ENCODE measurements at regions not wholly inside any gene's neighbourhood (a gene's known extent, or its start where the extent isn't known, plus 50 kb on each side); places are given as distances from the start of the nearest gene placed in this dataset.

DNA sequence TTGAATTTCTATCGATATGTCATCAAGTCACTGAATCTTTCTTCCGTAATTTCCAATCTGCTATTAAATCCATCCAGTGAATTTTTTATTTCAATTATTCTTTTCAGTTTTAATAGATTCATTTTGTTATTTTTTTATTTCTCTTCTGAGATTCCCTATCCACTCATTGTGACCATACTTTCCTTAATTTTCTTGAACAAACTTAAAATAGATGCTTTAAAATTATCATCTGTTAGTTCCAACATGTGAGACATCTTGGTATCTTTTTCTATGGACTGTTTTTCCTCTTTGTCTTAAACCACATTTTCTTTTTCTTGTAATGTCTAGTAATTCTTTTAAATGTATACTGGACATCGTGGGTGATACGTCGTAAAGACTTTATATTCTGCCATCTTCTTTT, 236.6 kb upstream of the TLE3 start:
- Histone ChIP-seq H4K8ac (ENCODE audit: extremely low read depth, insufficient read depth, low read length) (no peak overlapping the region), H3K56ac (replicated peaks; ENCODE audit: insufficient read length, low read depth, low read length) (no peak overlapping the region), H2BK15ac (ENCODE audit: low read length) (no peak overlapping the region), H3K14ac (ENCODE audit: insufficient read length) (no peak overlapping the region), H4K5ac (ENCODE audit: insufficient read length, low read depth, low read length) (no peak overlapping the region), H3K36me3 (ENCODE audit: control insufficient read depth in 2 of 4, insufficient read depth in 4 of 4, low read length in 3 of 4) (no peaks in the 10 kb centered on the region), H3K18ac (ENCODE audit: extremely low read depth, low read length) (no peak overlapping the region), H3K9ac (replicated peaks in 1 of 4; ENCODE audit: extremely low read depth in 1 of 4, low read depth in 3 of 4, low read length in 3 of 4) (no peak overlapping the region), H3K4me1 (replicated peaks in 1 of 4; ENCODE audit: control insufficient read depth in 3 of 4, insufficient read depth in 4 of 4, low read length in 3 of 4) (no peaks in the 10 kb centered on the region), H3K27ac (ENCODE audit: low read depth, low read length) (no peak overlapping the region), H3K4me3 (ENCODE audit: extremely low read depth in 1 of 4, insufficient read depth in 2 of 4, low read depth in 3 of 4, low read length in 4 of 4) (no peak overlapping the region), H3K9me3 (ENCODE audit: insufficient read depth in 2 of 2, low read depth in 1 of 2, low read length in 1 of 2) (peaks cover 5% of the 10 kb centered on the region in 2 experiments; a peak in 2 of 4 replicates), H3K4me2 (ENCODE audit: insufficient read depth in 1 of 2, low read depth in 2 of 2, low read length in 2 of 2) (no peak overlapping the region), H2AFZ (ENCODE audit: low read length) (no peak overlapping the region), H2AK5ac (ENCODE audit: low read depth, low read length) (no peak overlapping the region), H4K91ac (replicated peaks; ENCODE audit: insufficient read length, low read length) (no peak overlapping the region), H3K4ac (replicated peaks; ENCODE audit: insufficient read length, low read depth, low read length) (no peak overlapping the region), H2BK5ac (ENCODE audit: low read depth, low read length) (no peak overlapping the region), H3K27me3 (replicated peaks in 1 of 4; ENCODE audit: control insufficient read depth in 3 of 4, extremely low read depth in 1 of 4, insufficient read depth in 3 of 4, low read length in 3 of 4) (no peaks in the 10 kb centered on the region), H3K79me2 (ENCODE audit: control insufficient read depth in 1 of 2, insufficient read depth in 2 of 2, low read length in 2 of 2) (no peaks in the 10 kb centered on the region), H2BK20ac (ENCODE audit: low read length) (no peak overlapping the region), H2BK120ac (replicated peaks; ENCODE audit: low read depth, low read length) (no peak overlapping the region), H4K20me1 (replicated peaks in 1 of 2; ENCODE audit: control insufficient read depth in 1 of 2, insufficient read depth in 2 of 2, low read length in 2 of 2) (no peaks in the 10 kb centered on the region), H2BK12ac (ENCODE audit: low read depth, low read length) (no peak overlapping the region), H3K23me2 (ENCODE audit: low read depth, low read length) (no peaks in the 10 kb centered on the region), H3K23ac (ENCODE audit: insufficient read length) (no peak overlapping the region), H3K79me1 (ENCODE audit: low read depth, low read length) (no peaks in the 10 kb centered on the region)
- ChIA-PET CTCF (ENCODE audit: partially characterized antibody) (interaction anchor here (1.1 kb wide), 1 partner anchor 153 kb away, joined by 3 read pairs; no protein-coding TSS in a partner anchor), POLR2A (ENCODE audit: partially characterized antibody) (no interaction called here)
- FAIRE-seq (no peak), DNase-seq (ENCODE audit: low read depth in 1 of 2, low spot score in 2 of 2) (no peak)
- 91% methylated on average over 5 of the region's 5 CpGs; no CpG with 5 or more reads in 1 of the 2 experiments for WGBS, 2 experiments (ENCODE audit: extremely low coverage in 1 of 2, insufficient coverage in 1 of 2, insufficient read length in 1 of 2, insufficient replicate concordance in 2 of 2, low coverage in 1 of 2, low lambda C conversion rate in 2 of 2, missing lambda C conversion rate in 1 of 2)
- TF ChIP-seq CHD1 (IDR thresholded peaks at IDR 0.05; ENCODE audit: low read depth, low read length) (no peak), PHF8 (conservative IDR thresholded peaks at IDR 0.05; ENCODE audit: low read depth, low read length) (no peak), CEBPB (IDR thresholded peaks at IDR 0.05; ENCODE audit: low read depth, low read length) (no peak), CTBP2 (IDR thresholded peaks at IDR 0.05; ENCODE audit: borderline replicate concordance, insufficient read depth, insufficient read length, low read length) (no peak), EP300 (IDR thresholded peaks at IDR 0.05; ENCODE audit: borderline replicate concordance in 1 of 2, low read depth in 2 of 2, low read length in 2 of 2) (no peak), KDM5A (IDR thresholded peaks at IDR 0.05; ENCODE audit: low read length) (no peak), POLR2A (IDR thresholded peaks at IDR 0.05; ENCODE audit: control extremely low read depth in 1 of 2, low read depth in 2 of 2, low read length in 2 of 2) (no peak), FOSL1 (IDR thresholded peaks at IDR 0.05; ENCODE audit: insufficient read depth, low read depth, low read length) (no peak), SRF (IDR thresholded peaks at IDR 0.05; ENCODE audit: low read depth, low read length) (no peak), TBP (IDR thresholded peaks at IDR 0.05; ENCODE audit: low read depth, low read length) (no peak)
- TF ChIP-seq, protein P1, sequence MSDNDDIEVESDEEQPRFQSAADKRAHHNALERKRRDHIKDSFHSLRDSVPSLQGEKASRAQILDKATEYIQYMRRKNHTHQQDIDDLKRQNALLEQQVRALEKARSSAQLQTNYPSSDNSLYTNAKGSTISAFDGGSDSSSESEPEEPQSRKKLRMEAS (IDR thresholded peaks at IDR 0.05): no peak

Data from H1 (cell line).